Glomerular endothelial cell (primary cell): ENCODE measurements at regions not wholly inside any gene's neighbourhood (a gene's known extent, or its start where the extent isn't known, plus 50 kb on each side); places are given as distances from the start of the nearest gene placed in this dataset.

Experiments used
- DNase-seq: peaks from one replicate; pipeline ENCODE4 v3.0.0-alpha.2; 2011; ENCODE audit warnings: low read depth, low spot score; ENCODE audit errors: extremely low read depth

- no peak for DNase-seq
Measured at GRCh38 chrX:40154853-40155588, 57.3 kb upstream of the BCOR start.

- DNase-seq, result no peak
Measured at GRCh38 chrX:40154250-40154852, 56.6 kb upstream of the BCOR start.

GRCh38 chrX:40153345-40154249 is 55.8 kb upstream of the BCOR start:
- no peak for DNase-seq

GRCh38 chrX:40152741-40153344 is 55.1 kb upstream of the BCOR start:
- DNase-seq, result no peak

GRCh38 chrX:40152173-40152711 is 54.5 kb upstream of the BCOR start:
- DNase-seq, result no peak

GRCh38 chrX:40151211-40152172 is 53.7 kb upstream of the BCOR start:
- DNase-seq, result no peak

- DNase-seq, result no peak
Measured at GRCh38 chrX:40150503-40150902, 52.7 kb upstream of the BCOR start.

- no peak for DNase-seq
Measured at GRCh38 chrX:40149286-40150175, 51.8 kb upstream of the BCOR start.

GRCh38 chrX:40148385-40149285 is 50.9 kb upstream of the BCOR start:
- DNase-seq, result no peak

- no peak for DNase-seq
Measured at GRCh38 chrX:40147971-40148370, 50.2 kb upstream of the BCOR start.
